Caco-2 (cell line): ENCODE measurements at regions not wholly inside any gene's neighbourhood (a gene's known extent, or its start where the extent isn't known, plus 50 kb on each side); places are given as distances from the start of the nearest gene placed in this dataset.

ENCODE experiments used
- BruUV-seq: library from RNA; stranded (reverse); fragments of 400-500 nt; replicated peaks from 2 replicates; lab custom pipeline; 2021; lab: Mats Ljungman, UMichigan
- CTCF ChIA-PET: fragments of 300-600 bp; sonication (Branson Sonifier 250); formaldehyde crosslinking; loops from one replicate; lab custom pipeline; 2022; ENCODE audit warnings: antibody characterized with exemption; lab: Charles Lee
- POLR2A ChIA-PET: fragments of 300-600 bp; sonication (Branson Sonifier 250); formaldehyde crosslinking; loops from one replicate; lab custom pipeline; 2022; ENCODE audit warnings: antibody characterized with exemption; lab: Charles Lee
- DNase-seq, 2 experiments: peaks; one replicate each; pipeline versions ENCODE4 v3.0.0 to v3.0.0-alpha.2; 2020 to 2022
- H3K27me3 ChIP-seq: replicated peaks from 2 replicates; pipeline ENCODE4 v1.6.0; 2011; ENCODE audit warnings: low read length; ENCODE audit not compliant: control insufficient read depth, insufficient read depth
- H3K36me3 ChIP-seq: 2 replicates; pipeline ENCODE4 v1.5.1; 2011; ENCODE audit warnings: low read length; ENCODE audit not compliant: control insufficient read depth, insufficient read depth
- H3K4me1 ChIP-seq: fragments of 250-450 bp; sonication (Bioruptor Pico); 2 replicates; pipeline ENCODE4 v1.5.1; 2020; ENCODE audit warnings: mild to moderate bottlenecking
- H3K4me3 ChIP-seq: 2 replicates; pipeline ENCODE4 v1.5.1; 2011; ENCODE audit warnings: low read depth, mild to moderate bottlenecking, control low read depth, low read length
- H3K9me3 ChIP-seq: fragments of 250-450 bp; sonication (Bioruptor Pico); 2 replicates; pipeline ENCODE4 v1.5.1; 2020; ENCODE audit warnings: mild to moderate bottlenecking, moderate library complexity
- H3K27ac Mint-ChIP-seq: one replicate; pipeline ENCODE4 v1.8.0; 2022; ENCODE audit warnings: mixed read lengths; ENCODE audit not compliant: unreplicated experiment
- H3K27me3 Mint-ChIP-seq: one replicate; pipeline ENCODE4 v1.8.0; 2022; ENCODE audit warnings: mixed read lengths; ENCODE audit not compliant: insufficient read depth, unreplicated experiment
- H3K36me3 Mint-ChIP-seq: one replicate; pipeline ENCODE4 v1.8.0; 2022; ENCODE audit warnings: mild to moderate bottlenecking, mixed read lengths; ENCODE audit not compliant: insufficient read depth, unreplicated experiment
- H3K4me1 Mint-ChIP-seq: one replicate; pipeline ENCODE4 v1.8.0; 2022; ENCODE audit warnings: low read depth, mixed read lengths; ENCODE audit not compliant: unreplicated experiment
- H3K4me3 Mint-ChIP-seq: one replicate; pipeline ENCODE4 v1.8.0; 2022; ENCODE audit warnings: mild to moderate bottlenecking, moderate library complexity, mixed read lengths; ENCODE audit not compliant: unreplicated experiment
- H3K9me3 Mint-ChIP-seq: one replicate; pipeline ENCODE4 v1.8.0; 2022; ENCODE audit warnings: mixed read lengths; ENCODE audit not compliant: unreplicated experiment
- CTCF ChIP-seq, 2 experiments: fragments of 200-600 bp in 1 of 2; IDR thresholded peaks; 1 replicate in 1 of 2; 2 replicates in 1 of 2; pipeline versions ENCODE4 v1.5.1 to v1.8.0; 2011 to 2022; ENCODE audit warnings: antibody characterized with exemption in 1 of 2, control low read depth in 1 of 2, inconsistent platforms in 1 of 2, low read depth in 1 of 2, low read length in 1 of 2, mild to moderate bottlenecking in 1 of 2, moderate library complexity in 1 of 2; ENCODE audit not compliant: insufficient read depth in 1 of 2, severe bottlenecking in 1 of 2, unreplicated experiment in 1 of 2
- intact Hi-C: fragments of 100-400 bp; cut with micrococcal nuclease; formaldehyde crosslinking; loops from one replicate; pipeline ENCODE4 v1.10.0; 2022; ENCODE audit not compliant: unreplicated experiment

GRCh38 chr18:68607852-68608251, 107.1 kb downstream of the TMX3 start:
- Mint-ChIP-seq H3K4me1 (no peaks in the 10 kb centered on the region), H3K36me3 (no peaks in the 10 kb centered on the region), H3K27ac (no peak overlapping the region), H3K9me3 (no peaks in the 10 kb centered on the region), H3K4me3 (no peak overlapping the region), H3K27me3 (peaks cover 5% of the 10 kb centered on the region)
- ChIA-PET POLR2A (no interaction called here), CTCF (no interaction called here)
- no peaks in the 10 kb centered on the region for H3K27me3 ChIP-seq
- no peak for DNase-seq
- no peaks in the 10 kb centered on the region for H3K9me3 ChIP-seq
- TF ChIP-seq CTCF (IDR thresholded peaks at IDR 0.05; ENCODE audit: insufficient read depth in 1 of 2, low read depth in 1 of 2, low read length in 1 of 2, severe bottlenecking in 1 of 2, unreplicated experiment in 1 of 2): no peak
- BruUV-seq: no TSS peak
- intact Hi-C loops: no loop called here
- H3K4me1 ChIP-seq: no peaks in the 10 kb centered on the region
- H3K4me3 ChIP-seq: no peak overlapping the region
- no peaks in the 10 kb centered on the region for H3K36me3 ChIP-seq

GRCh38 chr18:68604256-68604655, 110.7 kb downstream of the TMX3 start:
- Histone ChIP-seq H3K9me3 (no peaks in the 10 kb centered on the region), H3K4me3 (no peak overlapping the region), H3K36me3 (no peaks in the 10 kb centered on the region), H3K27me3 (no peaks in the 10 kb centered on the region), H3K4me1 (no peaks in the 10 kb centered on the region)
- TF ChIP-seq CTCF (IDR thresholded peaks at IDR 0.05; ENCODE audit: insufficient read depth in 1 of 2, low read depth in 1 of 2, low read length in 1 of 2, severe bottlenecking in 1 of 2, unreplicated experiment in 1 of 2): no peak
- ChIA-PET POLR2A (no interaction called here), CTCF (interaction anchor here (0.6 kb wide), 1 partner anchor 43 kb away, joined by 7 read pairs; no protein-coding TSS in a partner anchor)
- Mint-ChIP-seq H3K4me1 (no peaks in the 10 kb centered on the region), H3K4me3 (no peak overlapping the region), H3K27ac (no peak overlapping the region), H3K36me3 (no peaks in the 10 kb centered on the region), H3K9me3 (no peaks in the 10 kb centered on the region), H3K27me3 (peaks cover 3% of the 10 kb centered on the region)
- intact Hi-C loops: no loop called here
- no peak for DNase-seq
- BruUV-seq: no TSS peak

- TF ChIP-seq CTCF (IDR thresholded peaks at IDR 0.05; ENCODE audit: insufficient read depth in 1 of 2, low read depth in 1 of 2, low read length in 1 of 2, severe bottlenecking in 1 of 2, unreplicated experiment in 1 of 2): no peak
- Mint-ChIP-seq H3K27me3 (peaks cover 3% of the 10 kb centered on the region), H3K9me3 (no peaks in the 10 kb centered on the region), H3K27ac (no peak overlapping the region), H3K4me3 (no peak overlapping the region), H3K36me3 (no peaks in the 10 kb centered on the region), H3K4me1 (no peaks in the 10 kb centered on the region)
- no peaks in the 10 kb centered on the region for H3K4me1 ChIP-seq
- BruUV-seq: no TSS peak
- H3K4me3 ChIP-seq: no peak overlapping the region
- H3K9me3 ChIP-seq: no peaks in the 10 kb centered on the region
- intact Hi-C loops: no loop called here
- CTCF ChIA-PET: no interaction called here
- H3K27me3 ChIP-seq: no peaks in the 10 kb centered on the region
- no peaks in the 10 kb centered on the region for H3K36me3 ChIP-seq
- POLR2A ChIA-PET: no interaction called here
- no peak for DNase-seq
Observed at GRCh38 chr18:68596016-68596415, 118.9 kb downstream of the TMX3 start.
